SK-N-SH (cell line): ENCODE measurements at regions not wholly inside any gene's neighbourhood (a gene's known extent, or its start where the extent isn't known, plus 50 kb on each side); places are given as distances from the start of the nearest gene placed in this dataset.

Experiments
- EP300 ChIP-seq, 2 experiments: IDR thresholded peaks; 2 replicates each; pipeline versions ENCODE4 v1.4.0 to v1.6.1; 2012; ENCODE audit warnings: borderline replicate concordance in 1 of 2, low read depth in 1 of 2, low read length in 1 of 2
- EZH2phosphoT487 ChIP-seq: fragments of 200-600 bp; sonication (generic); IDR thresholded peaks from 2 replicates; pipeline ENCODE4 v1.6.1; 2017; ENCODE audit warnings: low read depth, mixed run types, mild to moderate bottlenecking, antibody characterized with exemption, moderate library complexity, borderline replicate concordance
- FOXM1 ChIP-seq: IDR thresholded peaks from 2 replicates; pipeline ENCODE4 v1.4.0; 2012; ENCODE audit warnings: low read depth, mild to moderate bottlenecking
- GABPA ChIP-seq: IDR thresholded peaks from 2 replicates; pipeline ENCODE4 v1.4.0; 2012; ENCODE audit warnings: low read depth, mild to moderate bottlenecking
- MXI1 ChIP-seq: IDR thresholded peaks from 2 replicates; pipeline ENCODE4 v1.6.1; 2012; ENCODE audit warnings: mild to moderate bottlenecking, low read depth, low read length, improper control_type of control experiment
- POLR2AphosphoS5 ChIP-seq: IDR thresholded peaks from 2 replicates; pipeline ENCODE4 v1.6.1; 2012; ENCODE audit warnings: low read depth, low read length
- RAD21 ChIP-seq: IDR thresholded peaks from 2 replicates; pipeline ENCODE4 v1.6.1; 2012; ENCODE audit warnings: mild to moderate bottlenecking, low read length
- TF ChIP-seq, protein P1 (sequence below): fragments of 200-600 bp; sonication (generic); IDR thresholded peaks from 2 replicates; pipeline ENCODE4 v1.6.1; 2017; ENCODE audit warnings: antibody characterized with exemption, mild to moderate bottlenecking, moderate library complexity
- TF ChIP-seq, protein P2 (sequence below): fragments of 150-350 bp; IDR thresholded peaks from 2 replicates; pipeline ENCODE4 v1.6.1; 2016; ENCODE audit warnings: mild to moderate bottlenecking, low read depth, low read length
- TF ChIP-seq, protein P3 (sequence below): IDR thresholded peaks from 2 replicates; pipeline ENCODE4 v1.6.1; 2012; ENCODE audit warnings: mild to moderate bottlenecking, low read depth, low read length, moderate library complexity

DNA sequence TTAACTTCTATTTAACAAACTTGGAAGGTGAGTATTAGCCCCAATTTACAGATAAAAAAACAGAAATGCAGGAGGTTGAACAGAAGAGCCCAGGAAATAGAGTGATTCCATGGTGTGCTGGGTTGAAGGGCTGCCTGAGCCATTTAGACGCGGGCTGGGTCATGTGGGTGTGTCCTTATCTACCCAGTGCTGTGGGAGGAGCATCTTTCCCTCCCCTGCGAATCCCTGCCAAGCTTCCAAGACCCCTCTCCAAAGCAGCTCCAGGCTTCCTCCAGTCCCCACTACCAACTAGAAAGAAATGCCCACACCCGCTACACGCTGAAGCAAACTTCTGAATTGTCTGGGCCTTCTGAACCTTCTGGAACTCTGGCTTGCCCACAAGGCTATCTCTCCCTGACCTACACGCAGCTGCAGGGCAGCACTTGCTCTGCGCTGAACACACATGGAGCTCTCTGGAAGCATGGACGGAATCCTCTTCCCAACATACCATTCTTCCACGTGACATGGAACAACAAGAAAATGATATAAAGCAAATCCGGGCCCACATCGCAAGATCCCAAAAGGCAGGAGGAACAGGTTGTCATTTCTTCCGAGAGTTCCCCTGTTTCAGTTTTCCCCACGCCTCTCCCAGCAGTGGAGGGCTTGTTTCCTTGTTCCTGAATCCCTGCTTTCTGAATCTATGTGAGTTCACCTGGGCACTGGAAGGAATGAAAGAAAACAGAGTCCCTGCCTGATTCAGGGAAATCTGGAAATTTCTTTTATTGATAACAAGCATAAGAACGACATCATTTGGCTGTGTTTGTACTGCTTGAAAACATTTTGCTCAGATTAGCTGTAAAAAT is 562.7 kb upstream of the ID2 start:
- TF ChIP-seq, protein P1, sequence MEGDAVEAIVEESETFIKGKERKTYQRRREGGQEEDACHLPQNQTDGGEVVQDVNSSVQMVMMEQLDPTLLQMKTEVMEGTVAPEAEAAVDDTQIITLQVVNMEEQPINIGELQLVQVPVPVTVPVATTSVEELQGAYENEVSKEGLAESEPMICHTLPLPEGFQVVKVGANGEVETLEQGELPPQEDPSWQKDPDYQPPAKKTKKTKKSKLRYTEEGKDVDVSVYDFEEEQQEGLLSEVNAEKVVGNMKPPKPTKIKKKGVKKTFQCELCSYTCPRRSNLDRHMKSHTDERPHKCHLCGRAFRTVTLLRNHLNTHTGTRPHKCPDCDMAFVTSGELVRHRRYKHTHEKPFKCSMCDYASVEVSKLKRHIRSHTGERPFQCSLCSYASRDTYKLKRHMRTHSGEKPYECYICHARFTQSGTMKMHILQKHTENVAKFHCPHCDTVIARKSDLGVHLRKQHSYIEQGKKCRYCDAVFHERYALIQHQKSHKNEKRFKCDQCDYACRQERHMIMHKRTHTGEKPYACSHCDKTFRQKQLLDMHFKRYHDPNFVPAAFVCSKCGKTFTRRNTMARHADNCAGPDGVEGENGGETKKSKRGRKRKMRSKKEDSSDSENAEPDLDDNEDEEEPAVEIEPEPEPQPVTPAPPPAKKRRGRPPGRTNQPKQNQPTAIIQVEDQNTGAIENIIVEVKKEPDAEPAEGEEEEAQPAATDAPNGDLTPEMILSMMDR, result no peak
- TF ChIP-seq MXI1 (no peak), GABPA (no peak), RAD21 (no peak), EP300 (IDR thresholded peaks at IDR 0.05; ENCODE audit: borderline replicate concordance in 1 of 2, low read depth in 1 of 2, low read length in 1 of 2) (no peak), FOXM1 (no peak), EZH2phosphoT487 (no peak), POLR2AphosphoS5 (no peak)
- TF ChIP-seq, protein P2, sequence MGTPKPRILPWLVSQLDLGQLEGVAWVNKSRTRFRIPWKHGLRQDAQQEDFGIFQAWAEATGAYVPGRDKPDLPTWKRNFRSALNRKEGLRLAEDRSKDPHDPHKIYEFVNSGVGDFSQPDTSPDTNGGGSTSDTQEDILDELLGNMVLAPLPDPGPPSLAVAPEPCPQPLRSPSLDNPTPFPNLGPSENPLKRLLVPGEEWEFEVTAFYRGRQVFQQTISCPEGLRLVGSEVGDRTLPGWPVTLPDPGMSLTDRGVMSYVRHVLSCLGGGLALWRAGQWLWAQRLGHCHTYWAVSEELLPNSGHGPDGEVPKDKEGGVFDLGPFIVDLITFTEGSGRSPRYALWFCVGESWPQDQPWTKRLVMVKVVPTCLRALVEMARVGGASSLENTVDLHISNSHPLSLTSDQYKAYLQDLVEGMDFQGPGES, result no peak
- TF ChIP-seq, protein P3, sequence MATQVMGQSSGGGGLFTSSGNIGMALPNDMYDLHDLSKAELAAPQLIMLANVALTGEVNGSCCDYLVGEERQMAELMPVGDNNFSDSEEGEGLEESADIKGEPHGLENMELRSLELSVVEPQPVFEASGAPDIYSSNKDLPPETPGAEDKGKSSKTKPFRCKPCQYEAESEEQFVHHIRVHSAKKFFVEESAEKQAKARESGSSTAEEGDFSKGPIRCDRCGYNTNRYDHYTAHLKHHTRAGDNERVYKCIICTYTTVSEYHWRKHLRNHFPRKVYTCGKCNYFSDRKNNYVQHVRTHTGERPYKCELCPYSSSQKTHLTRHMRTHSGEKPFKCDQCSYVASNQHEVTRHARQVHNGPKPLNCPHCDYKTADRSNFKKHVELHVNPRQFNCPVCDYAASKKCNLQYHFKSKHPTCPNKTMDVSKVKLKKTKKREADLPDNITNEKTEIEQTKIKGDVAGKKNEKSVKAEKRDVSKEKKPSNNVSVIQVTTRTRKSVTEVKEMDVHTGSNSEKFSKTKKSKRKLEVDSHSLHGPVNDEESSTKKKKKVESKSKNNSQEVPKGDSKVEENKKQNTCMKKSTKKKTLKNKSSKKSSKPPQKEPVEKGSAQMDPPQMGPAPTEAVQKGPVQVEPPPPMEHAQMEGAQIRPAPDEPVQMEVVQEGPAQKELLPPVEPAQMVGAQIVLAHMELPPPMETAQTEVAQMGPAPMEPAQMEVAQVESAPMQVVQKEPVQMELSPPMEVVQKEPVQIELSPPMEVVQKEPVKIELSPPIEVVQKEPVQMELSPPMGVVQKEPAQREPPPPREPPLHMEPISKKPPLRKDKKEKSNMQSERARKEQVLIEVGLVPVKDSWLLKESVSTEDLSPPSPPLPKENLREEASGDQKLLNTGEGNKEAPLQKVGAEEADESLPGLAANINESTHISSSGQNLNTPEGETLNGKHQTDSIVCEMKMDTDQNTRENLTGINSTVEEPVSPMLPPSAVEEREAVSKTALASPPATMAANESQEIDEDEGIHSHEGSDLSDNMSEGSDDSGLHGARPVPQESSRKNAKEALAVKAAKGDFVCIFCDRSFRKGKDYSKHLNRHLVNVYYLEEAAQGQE, result no peak
